ENCODE measurements at regions not wholly inside any gene's neighbourhood (a gene's known extent, or its start where the extent isn't known, plus 50 kb on each side); places are given as distances from the start of the nearest gene placed in this dataset.

GRCh38 chr13:19060311-19061002 lies 121.2 kb downstream of the TUBA3C start:
- TF ChIP-seq PPARA (CRISPR knock-in tag; IDR thresholded peaks at IDR 0.05; ENCODE audit: borderline replicate concordance) (no peak), RARB (CRISPR knock-in tag; IDR thresholded peaks at IDR 0.05) (no peak), ESRRG (CRISPR knock-in tag; IDR thresholded peaks at IDR 0.05) (no peak), CSDC2 (CRISPR knock-in tag; IDR thresholded peaks at IDR 0.05) (no peak), BACH2 (CRISPR knock-in tag; IDR thresholded peaks at IDR 0.05; ENCODE audit: borderline replicate concordance) (no peak)
- ATAC-seq, result no peak

- no peak for ATAC-seq
- TF ChIP-seq OSR1 (CRISPR knock-in tag; IDR thresholded peaks at IDR 0.05) (no peak), ZFP3 (CRISPR knock-in tag; IDR thresholded peaks at IDR 0.05) (no peak), ARNTL (CRISPR knock-in tag; IDR thresholded peaks at IDR 0.05; ENCODE audit: borderline replicate concordance, low read depth) (no peak), TSHZ2 (CRISPR knock-in tag; IDR thresholded peaks at IDR 0.05) (no peak), ZNF565 (CRISPR knock-in tag; conservative IDR thresholded peaks at IDR 0.05; ENCODE audit: low read depth) (no peak), TCF4 (CRISPR knock-in tag; IDR thresholded peaks at IDR 0.05; ENCODE audit: borderline replicate concordance) (no peak), CSDC2 (CRISPR knock-in tag; IDR thresholded peaks at IDR 0.05) (no peak), PATZ1 (CRISPR knock-in tag; IDR thresholded peaks at IDR 0.05; ENCODE audit: borderline replicate concordance) (no peak), POU6F1 (CRISPR knock-in tag; IDR thresholded peaks at IDR 0.05; ENCODE audit: borderline replicate concordance, low read depth) (no peak), SNAI2 (CRISPR knock-in tag; IDR thresholded peaks at IDR 0.05) (no peak), BACH2 (CRISPR knock-in tag; IDR thresholded peaks at IDR 0.05; ENCODE audit: borderline replicate concordance) (no peak), RARB (CRISPR knock-in tag; IDR thresholded peaks at IDR 0.05) (no peak), PPARA (CRISPR knock-in tag; IDR thresholded peaks at IDR 0.05; ENCODE audit: borderline replicate concordance) (no peak), ZFP30 (CRISPR knock-in tag; IDR thresholded peaks at IDR 0.05) (no peak), CREB5 (CRISPR knock-in tag; IDR thresholded peaks at IDR 0.05; ENCODE audit: low read depth) (no peak), GLIS3 (CRISPR knock-in tag; IDR thresholded peaks at IDR 0.05) (no peak), CSRNP3 (CRISPR knock-in tag; IDR thresholded peaks at IDR 0.05) (no peak), ZC3H10 (CRISPR knock-in tag; IDR thresholded peaks at IDR 0.05) (no peak), ZNF8 (CRISPR knock-in tag; IDR thresholded peaks at IDR 0.05) (no peak)
Observed at GRCh38 chr13:19059016-19059780, 122.4 kb downstream of the TUBA3C start.
